HuH-7 (cell line): ENCODE measurements at regions not wholly inside any gene's neighbourhood (a gene's known extent, or its start where the extent isn't known, plus 50 kb on each side); places are given as distances from the start of the nearest gene placed in this dataset.

Experiments
- DNase-seq: peaks from one replicate; pipeline ENCODE4 v3.0.0; 2011; ENCODE audit warnings: low spot score

DNA sequence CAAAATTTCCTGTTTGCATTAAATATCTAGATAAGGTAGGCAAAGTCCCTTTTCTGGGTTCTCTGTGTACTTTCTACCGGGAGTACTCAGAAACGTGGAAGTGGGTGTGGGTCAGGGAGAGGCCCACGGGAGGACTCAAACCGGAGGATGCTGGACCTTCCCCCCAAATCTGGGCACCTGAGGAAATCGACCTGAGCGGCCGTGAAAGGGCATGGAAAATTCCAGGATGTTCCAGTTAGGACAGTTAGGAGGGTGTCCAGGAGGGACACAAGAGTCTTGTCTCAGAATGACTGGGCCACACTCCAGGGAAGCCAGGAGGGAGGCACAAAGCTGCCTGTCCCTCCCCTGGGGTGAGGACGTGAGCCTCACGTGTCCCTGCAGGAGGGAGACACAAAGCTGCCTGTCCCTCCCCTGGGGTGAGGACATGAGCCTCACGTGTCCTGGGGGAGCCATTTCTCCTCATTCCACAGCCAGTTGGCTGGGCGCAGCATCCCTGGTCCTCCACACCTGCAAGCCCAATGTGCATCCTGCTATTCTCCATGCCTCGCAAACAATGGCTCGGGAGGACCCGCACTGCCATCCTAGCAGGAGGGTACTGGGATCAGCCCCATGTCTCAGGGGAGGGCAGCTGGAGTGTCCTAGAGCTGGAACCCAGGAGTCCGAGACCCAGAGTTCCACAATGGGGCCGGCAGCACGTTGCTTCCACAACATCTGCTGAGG, 190.5 kb upstream of the PPP2R2D start:
- no peak for DNase-seq

DNA sequence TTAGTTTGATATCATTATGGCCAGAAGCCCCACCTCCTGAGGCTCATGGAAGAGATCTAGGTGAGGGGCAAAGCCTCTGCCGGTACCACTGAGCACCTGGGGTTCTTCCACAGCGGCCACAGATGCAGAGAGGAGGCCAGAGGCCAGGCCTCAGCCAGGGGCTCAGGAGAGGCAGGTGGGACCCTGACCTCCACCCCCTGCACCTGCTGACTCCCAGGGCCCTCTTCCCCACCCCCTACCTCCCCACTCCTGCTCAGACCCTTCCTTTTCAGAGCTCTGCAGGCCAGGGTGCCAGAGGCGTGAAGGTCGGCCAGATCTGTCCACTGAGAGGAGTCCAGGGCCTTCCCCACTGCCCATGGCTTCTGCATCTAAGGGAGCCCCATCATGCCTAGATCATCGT, 178.7 kb upstream of the PPP2R2D start:
- no peak for DNase-seq

DNA sequence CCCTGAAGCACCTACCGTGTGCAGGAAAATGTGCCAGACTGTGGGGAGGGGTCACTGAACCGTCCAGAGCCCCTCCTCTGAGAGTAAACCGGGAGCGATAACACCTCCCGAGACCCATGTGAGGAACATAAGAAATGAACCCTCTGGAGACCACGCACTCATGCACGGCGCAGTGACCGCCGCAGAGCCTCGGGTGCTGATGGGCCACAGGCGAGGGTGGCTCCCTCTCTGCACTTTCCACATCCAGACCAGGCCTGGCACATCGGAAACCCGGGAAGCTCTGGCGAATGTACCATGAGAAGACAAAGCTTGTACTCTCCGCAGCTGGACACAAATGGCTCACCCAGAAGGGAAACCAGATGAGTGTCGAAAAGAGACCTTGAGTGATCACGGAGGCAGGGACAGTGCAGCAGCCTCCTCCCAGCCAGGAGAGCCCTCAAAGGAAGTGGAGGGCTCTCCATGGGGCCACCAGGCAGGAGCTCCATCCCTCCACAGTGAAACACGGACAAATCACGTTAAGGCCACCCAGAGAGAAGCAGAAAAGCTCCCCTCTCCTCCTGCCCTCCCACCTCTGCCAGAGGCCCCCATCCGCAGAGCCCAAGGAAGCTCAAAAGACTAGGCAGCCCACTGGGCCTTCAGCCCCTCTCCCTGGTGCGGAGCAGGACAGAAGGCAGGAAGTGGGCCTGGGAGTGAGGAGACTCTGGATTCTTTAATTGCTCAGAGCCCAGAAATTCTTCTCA, 178.1 kb upstream of the PPP2R2D start:
- no peak for DNase-seq

DNA sequence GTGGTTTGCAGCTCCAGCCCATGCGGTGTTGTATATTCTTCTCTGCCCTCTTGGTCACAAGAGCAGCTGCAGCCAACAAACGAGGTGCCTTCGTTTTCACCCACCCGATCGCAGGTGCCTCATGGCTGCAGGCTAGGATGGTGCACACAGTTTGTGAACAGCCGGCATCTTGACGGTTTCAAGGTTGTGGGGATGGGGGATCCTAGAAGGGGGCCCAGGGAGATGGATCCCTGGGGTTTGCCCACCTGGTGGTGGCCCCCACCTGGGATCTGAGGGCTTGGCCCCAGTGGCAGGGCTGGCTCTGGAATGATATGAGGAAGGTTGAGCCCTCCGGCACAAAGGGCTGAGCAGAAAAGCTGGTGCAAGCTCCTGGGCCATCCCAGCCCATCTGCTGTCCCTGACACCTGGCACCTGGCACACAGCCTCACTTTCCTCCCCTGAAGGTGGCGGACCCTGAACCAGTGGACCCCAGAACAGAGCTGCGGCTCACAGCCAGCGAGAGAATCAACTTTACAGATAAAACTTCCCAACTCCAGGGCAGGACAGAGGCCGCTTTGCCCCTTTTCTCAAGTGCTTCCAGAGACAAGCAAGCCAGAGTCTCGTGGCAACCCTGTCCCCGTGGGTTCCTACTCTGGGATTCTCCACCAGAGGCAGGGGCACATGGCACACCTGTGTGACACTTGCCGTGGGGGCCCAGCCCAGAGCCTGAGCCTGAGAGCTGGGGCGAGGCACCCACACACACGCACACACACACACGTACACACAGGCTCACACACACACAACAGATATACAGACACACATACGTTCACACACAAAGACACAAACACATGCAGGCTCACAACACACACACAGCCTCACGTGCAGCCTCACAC, 177.3 kb upstream of the PPP2R2D start:
- DNase-seq = no peak

DNA sequence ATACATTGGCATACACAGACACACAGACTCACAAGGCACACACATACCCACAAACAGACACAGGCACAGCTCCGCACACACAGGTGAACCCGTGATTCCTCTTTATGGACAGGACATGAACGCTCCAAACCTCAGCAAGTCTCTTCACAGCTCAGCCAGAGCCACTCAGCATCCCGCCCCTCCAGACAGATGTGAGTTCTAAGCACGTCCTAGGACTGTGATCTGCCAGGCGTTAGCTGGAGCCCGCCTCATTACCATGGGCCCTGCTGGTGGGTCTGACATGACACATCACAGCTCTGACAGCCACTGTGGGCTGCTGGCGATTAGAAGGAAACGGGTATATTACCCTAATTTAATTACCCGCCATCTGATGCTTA, 176.7 kb upstream of the PPP2R2D start:
- no peak for DNase-seq

DNA sequence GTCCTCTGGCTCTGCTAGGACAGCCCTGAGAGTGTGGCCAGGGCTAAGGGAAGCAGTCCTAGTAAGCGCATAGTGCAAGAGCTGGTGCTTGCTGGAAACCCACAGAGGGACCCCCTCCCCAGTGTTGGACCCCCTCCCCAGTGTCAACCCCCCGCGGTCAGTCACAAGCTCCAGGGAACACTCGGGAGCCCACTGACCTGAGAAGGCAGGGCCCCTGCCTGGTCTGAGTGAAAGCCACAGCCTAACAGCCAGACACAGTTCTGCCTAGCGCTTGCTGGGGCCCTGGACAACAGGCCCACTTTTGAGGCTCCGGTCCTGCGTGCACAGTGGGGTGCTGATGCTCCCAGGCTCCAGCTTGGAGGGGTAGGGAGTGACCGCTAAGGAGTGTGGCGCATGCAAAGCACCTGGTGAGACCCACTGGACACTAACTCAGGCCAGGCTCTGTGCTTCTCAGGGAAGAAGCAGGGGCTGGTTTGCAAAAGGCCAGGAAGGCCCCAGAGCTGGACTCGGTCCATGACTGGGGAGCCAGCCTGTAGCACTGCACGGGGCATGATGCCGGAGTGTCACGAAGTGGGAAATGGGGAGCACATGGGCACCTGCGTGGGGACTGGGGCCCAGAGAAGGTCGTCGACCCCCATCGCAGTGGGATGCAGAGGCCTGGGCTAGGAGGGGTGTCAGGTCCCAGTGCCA, 175.8 kb upstream of the PPP2R2D start:
- no peak for DNase-seq

DNA sequence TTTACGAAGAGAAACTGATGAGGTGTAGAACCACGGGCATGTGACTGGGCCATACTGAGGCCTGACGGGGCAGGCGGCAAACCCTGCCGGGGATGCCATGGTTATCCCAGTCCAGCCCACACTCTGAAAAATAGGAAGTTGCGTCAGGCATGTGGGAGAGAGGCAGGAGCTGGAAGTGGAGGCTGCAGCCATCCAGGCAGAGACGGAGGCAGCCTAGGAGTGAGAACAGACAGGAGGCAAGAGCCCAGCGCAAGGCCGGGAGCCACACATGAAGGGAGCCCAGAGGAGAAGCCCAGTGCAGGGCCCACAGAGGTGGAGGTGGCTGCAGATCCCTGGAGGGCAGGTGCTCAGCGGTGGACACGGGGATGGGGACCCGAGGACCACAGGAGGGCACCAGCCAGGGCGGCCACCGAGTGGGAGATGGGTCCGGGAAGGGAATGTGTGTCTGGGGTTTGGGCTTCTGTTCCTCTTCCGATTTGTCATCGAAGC, 175.2 kb upstream of the PPP2R2D start:
- no peak for DNase-seq

DNA sequence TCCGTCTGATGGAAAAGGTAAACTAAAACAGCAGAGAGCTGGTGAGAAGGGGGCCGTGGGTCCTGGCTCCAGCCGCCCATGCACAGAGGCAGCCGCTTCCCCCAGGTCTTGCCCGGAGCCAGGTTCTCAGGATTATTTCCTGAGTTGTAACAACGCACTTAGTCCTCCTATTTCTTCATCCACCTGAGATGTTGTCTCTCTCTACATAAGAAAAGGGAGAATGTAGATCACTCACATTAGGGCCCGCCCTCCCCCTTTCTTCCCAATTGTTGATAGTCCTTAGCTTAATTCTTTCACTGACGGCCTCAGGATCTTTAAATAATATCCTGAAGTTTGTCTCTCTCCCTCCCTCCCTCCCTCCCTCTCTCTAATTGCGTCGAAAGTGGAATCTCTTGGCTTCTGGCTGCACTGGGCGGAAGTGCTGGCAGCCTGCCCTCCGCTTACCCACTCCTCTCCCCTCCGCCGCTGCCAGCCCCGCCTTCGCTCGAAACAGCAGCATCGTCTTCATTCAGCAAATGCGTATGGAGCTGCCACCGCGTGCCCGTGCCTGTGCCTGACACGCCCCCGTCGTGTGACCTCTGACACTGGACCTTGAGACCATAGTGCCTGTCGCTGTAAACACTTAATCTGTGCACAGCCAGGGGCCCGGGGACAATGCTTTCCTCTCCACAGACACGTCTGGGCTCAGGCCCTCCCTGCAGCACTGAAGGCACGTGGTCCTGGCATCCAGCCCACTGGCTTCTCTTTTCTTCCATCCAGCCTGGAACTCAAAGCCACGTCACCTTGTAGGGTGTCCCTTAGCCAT, 174.5 kb upstream of the PPP2R2D start:
- DNase-seq = no peak

DNA sequence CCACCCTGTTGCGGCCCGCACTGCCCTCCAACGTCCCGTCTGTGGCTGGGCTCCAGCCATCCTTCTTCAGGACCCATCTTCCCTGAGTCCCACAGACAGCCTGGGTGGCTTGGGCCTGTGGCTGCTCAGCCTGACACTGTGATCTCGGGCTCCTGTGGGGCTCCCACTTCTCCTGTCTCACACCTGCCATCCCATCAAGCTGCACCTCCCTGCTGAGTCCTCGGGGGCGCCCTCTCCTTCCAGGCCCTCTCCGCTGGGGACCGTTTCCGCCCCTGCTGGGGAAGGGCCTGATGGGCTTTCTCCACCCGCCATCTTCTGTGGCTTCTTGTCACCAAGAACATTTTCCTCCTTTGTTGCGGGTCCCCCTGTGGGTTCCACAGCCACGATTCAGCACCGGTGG, 173.8 kb upstream of the PPP2R2D start:
- no peak for DNase-seq

DNA sequence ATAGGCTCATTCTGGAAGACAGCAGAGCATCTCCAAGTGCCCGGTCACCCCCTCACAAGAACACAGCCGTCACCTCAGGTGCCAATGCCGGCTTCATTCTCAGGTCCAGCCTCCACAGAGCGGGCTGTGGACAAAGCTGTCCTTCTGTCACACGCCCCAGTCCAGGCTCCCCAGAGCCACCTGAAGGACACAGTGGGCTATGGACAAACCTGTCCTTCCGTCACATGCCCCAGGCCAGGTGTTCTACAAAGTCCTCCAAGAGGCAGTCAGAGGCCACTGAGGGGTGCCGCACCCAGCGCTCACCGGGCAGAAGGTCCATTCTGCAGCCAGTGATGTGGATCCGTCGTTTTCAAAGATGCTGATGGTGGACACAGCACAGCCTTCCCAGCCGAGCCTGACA, 173.2 kb upstream of the PPP2R2D start:
- no peak for DNase-seq

DNA sequence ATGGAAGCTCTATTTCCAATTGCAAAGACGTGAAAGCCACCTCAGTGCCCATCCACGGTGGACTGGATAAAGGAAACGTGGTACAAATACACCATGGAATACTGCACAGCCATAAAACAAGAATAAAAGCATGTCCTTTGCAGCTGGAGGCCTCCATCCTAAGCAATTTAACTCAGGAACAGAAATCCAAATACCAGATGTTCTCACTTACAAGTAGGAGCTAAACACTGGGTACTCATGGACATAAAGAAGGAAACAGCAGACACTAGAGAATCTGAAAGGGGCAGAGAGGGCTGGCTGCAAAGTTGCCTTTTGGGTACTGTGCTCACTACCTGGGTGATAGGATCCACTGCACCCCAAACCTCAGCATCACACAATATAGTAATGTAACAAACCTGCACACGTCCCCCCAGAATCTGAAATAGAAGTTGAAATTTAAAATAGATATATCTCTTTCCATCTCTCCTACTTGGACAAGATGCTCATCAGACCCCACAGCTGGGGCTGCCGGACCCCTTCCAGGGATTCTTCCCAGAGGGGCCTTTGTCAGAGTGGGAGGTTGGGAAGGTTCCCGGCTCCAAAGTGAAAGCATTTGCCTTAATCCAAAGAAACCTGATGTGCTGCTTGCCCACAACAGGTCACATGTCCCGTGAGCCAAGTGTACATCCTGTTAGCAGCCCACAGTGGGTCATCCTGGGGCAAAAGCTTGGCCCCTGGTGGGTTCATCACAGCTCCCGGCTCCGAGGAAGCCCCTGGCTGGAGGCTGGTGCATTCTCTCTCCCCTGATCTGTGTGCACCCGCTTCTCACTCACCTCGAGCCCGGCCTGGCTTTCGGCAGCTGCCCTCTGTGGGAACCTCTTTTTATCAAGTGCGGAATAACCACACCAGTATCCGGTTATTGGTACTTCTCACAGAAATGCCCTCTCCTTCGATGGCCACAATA, 172.3 kb upstream of the PPP2R2D start:
- no peak for DNase-seq

DNA sequence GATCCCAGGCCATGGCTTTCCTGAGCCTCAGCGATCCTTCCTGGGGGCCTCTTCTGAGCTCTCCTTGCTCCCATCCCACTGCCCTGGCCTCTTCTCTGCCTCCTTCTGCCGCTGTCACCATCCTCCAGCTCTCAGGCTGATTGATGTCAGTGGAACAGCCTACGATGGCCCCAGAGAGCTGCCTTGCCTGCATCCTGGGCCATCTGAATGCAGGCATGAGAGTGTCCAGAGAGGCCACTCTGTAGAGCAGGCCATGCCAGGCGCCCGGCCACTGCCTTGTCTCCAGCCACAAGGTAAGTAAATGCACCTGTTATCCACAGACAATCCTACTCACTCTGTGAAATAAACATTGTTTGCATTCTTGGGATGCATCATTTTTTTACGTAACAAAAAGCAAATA, 171.4 kb upstream of the PPP2R2D start:
- no peak for DNase-seq

DNA sequence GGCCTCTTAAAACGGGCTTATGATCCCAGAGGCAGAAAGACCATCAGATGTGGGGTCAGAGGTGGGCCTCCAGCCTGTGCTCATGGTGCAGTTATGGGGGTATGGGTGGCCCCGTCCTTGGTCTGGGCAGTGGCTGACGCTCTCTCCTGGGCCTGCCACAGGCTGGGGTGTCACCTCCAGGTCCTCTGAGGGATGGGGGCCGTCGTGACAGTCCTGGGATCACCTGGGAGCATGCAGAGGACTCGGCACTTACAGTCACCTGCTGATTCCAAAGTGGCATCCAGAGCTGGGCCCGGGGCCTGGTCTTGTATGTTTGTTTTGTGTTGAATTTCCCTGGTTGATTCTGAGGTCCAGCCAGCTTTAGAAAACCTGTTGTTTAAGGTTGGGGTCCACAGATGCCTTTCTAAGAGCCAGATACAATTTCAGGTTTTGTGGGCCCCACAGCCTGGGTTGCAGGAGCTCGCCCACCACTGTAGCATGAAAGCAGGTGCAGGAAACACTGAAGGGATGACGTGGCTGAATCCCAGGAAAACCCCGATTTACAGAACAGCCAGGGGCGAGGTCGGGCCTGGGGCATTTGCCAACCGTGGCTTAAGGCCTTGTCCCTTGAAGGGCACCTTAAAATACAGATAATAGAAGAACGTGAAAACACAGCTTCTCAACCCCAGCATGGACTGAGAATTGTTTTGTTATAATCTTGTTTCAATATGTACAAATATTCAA, 170.7 kb upstream of the PPP2R2D start:
- DNase-seq = no peak

DNA sequence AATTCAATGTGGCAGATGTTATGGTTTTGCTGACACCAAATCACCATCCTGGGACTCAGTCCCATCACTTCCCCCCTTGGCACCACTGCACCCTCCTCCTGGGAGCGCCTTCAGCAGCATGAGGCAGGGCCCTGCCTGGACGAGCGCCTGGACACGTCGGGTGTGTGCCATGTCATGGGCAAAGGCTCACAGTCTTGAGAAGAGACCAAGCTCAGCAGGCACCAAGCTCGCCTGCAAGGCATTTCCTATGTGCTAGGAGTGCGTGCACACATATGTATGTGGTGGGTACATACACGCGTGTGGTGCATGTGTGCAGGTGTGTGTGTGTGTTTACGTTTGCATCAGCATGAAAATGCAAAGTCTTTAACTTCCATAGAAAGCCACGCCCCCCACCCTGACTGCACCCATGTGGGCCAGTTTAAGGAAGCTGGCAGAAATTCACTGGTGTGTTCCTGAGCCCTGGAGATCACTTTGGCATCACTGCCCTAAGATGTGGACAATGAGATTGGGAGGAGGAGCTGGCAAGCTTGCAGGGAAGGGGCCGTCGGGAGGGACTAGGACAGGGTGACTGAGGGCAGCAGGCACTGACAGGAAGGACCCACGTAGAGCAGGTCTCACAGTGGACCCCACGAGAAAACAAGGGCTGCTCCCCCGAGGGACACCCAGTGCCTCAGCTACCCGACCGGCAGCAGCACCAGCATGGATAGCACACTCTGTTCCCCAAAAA, 169.9 kb upstream of the PPP2R2D start:
- DNase-seq = no peak

DNA sequence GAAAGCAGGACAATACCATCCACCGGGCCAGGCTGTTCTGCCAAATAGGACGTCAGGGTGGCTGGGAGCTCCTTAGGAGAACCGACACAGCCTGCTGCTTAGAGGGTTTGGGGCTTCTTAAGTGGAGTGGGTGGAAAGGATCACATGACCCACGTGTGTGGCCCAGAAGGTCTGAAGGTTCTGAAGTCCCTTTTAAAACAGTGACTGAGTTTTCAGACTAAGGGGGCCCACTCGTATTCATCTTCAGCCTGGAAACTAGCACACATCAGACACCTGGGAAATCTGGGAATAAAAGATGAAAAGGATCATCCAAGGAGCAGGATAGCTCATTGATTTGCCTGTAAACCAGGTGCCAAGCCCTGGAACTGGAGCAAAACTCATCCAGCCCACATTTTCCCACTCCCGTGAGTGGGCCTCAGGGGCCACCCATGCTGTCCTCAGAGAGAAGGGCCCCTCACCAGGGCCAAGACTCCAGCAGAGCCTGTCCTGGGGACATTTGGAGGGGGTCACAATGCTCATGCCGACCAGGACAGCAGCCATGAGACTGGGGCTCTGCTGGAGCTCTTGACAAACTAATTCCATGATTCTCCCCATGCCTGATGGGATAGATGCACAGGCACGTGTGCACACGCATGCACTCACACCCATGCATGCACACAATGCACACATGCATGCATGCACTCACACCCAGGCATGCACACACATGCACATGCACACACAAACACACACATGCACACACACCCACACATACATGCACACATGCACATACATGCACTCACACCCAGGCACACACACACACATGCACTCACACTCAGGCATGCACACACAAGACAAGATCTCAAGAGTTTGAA, 168.8 kb upstream of the PPP2R2D start:
- DNase-seq = no peak

DNA sequence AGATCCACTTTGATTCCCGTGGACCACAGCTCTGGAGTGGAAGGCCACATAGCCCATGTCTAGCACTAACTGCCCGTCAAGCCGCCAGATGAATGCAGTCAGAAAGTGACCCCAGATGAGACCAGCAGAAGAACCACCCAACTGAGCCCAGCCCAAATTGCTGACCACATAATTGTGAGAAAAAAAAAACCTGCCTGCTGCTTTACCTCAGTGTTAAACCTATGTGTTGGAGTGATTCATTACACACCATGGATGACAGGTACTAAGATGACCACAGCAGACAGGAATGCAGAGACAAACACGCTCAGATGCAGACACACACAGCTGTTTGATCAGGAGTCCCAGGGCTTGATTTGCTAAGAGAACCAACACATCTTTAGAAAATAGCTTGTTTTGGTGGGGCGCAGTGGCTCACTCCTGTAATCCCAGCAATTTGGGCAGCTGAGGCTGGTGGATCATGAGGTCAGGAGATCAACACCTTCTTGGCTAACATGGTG, 168.1 kb upstream of the PPP2R2D start:
- no peak for DNase-seq

DNA sequence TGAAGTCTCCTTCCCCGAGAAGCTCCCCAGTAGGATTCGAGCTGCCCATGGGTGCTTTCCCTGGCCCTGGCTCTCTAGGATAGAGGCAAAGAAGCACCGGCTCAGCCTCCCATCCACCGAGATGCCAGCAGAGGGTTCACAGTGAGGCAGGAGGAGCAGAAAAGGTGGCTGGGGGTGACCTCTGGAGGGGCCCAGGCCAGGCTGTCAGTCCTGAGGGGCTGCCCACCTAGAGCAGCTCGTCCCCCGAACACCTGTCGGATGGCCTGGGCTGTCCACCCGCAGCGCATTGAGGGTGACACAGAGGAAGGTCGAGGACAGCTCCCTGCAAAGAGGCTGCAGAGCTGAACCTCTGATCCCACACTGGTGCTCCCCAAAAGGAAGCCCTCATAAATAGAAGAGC, 167.2 kb upstream of the PPP2R2D start:
- DNase-seq = no peak

DNA sequence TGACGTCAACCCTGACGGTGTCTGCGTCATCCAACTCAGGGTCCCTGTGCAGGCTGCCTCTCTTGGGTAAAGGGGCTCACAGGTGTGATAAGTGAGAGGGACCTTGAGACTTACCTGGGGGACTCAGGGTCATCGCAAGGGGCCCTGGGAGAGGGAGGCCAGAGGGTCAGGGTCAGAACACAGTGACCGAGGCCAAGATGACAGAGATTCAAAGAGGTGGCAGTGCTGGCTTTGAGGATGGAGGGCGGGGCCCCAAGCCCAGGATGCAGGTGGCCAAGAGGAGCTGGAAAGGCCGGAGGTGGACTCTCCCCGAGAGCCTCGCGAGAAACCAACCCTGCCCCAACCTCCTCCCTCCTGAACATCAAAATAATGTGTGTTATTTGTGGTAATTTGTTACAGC, 165.2 kb upstream of the PPP2R2D start:
- no peak for DNase-seq
